Lung (tissue), 11 donors: ENCODE measurements at regions not wholly inside any gene's neighbourhood (a gene's known extent, or its start where the extent isn't known, plus 50 kb on each side); places are given as distances from the start of the nearest gene placed in this dataset.

Experiments used
- ATAC-seq: fragments of 200-7000 bp; cut with Tn5 transposase; one replicate; pipeline ENCODE4 v1.9.1; 2020; ENCODE audit warnings: moderate number of reproducible peaks; ENCODE audit not compliant: insufficient read depth, low FRiP score
- DNase-seq, 3 donors: peaks; one replicate each; pipeline ENCODE4 v3.0.0-alpha.2; 2013 to 2017
- H3K27ac ChIP-seq, 2 donors: one replicate each; pipeline ENCODE4 v1.5.1; 2013; ENCODE audit warnings: mild to moderate bottlenecking in 2 of 2, moderate library complexity in 2 of 2, control low read depth in 1 of 2, inconsistent platforms in 1 of 2, low read depth in 1 of 2, low read length in 1 of 2
- H3K27me3 ChIP-seq, 3 donors: one replicate each; pipeline ENCODE4 v1.5.1; 2013; ENCODE audit warnings: low read length in 2 of 3; ENCODE audit not compliant: control insufficient read depth in 3 of 3, insufficient read depth in 3 of 3
- H3K36me3 ChIP-seq, 4 donors: one replicate each; pipeline ENCODE4 v1.5.1; 2013; ENCODE audit warnings: low read length in 4 of 4, mild to moderate bottlenecking in 1 of 4, moderate library complexity in 1 of 4; ENCODE audit not compliant: control insufficient read depth in 4 of 4, insufficient read depth in 4 of 4
- H3K4me1 ChIP-seq, 5 donors: one replicate each; pipeline ENCODE4 v1.5.1; 2013; ENCODE audit warnings: low read length in 5 of 5, mild to moderate bottlenecking in 2 of 5, moderate library complexity in 1 of 5; ENCODE audit not compliant: control insufficient read depth in 5 of 5, insufficient read depth in 5 of 5
- H3K4me3 ChIP-seq: one replicate; pipeline ENCODE4 v1.5.1; 2013; ENCODE audit warnings: mild to moderate bottlenecking, control low read depth, moderate library complexity
- H3K9ac ChIP-seq, 2 donors: one replicate each; pipeline ENCODE4 v1.5.1; 2013; ENCODE audit warnings: low read length in 2 of 2, control low read depth in 1 of 2; ENCODE audit not compliant: insufficient read depth in 1 of 2
- H3K9me3 ChIP-seq, 4 donors: one replicate each; pipeline ENCODE4 v1.5.1; 2013; ENCODE audit warnings: low read length in 3 of 4, mild to moderate bottlenecking in 1 of 4, moderate library complexity in 1 of 4; ENCODE audit not compliant: control insufficient read depth in 4 of 4, insufficient read depth in 3 of 4
- WGBS, 2 donors: extraction: QIAGEN DNeasy Blood & Tissue Kit; methylation state at CpG; one replicate each; pipeline ENCODE4 v1.1.7; 2013; 5-methylcytosine and 5-hydroxymethylcytosine counted together
- TF ChIP-seq, protein P1 (sequence below): IDR thresholded peaks from 2 replicates; pipeline ENCODE4 v1.5.1; 2012; ENCODE audit warnings: mild to moderate bottlenecking; ENCODE audit errors: control extremely low read depth, extremely low read depth
- donor health status: control.
- donor health status: control.
- donor health status: Bipolar disorder and iron deficiency.
- donor health status: healthy.
- donor health status: DM: yes; HTN: yes; CAD: no.

DNA sequence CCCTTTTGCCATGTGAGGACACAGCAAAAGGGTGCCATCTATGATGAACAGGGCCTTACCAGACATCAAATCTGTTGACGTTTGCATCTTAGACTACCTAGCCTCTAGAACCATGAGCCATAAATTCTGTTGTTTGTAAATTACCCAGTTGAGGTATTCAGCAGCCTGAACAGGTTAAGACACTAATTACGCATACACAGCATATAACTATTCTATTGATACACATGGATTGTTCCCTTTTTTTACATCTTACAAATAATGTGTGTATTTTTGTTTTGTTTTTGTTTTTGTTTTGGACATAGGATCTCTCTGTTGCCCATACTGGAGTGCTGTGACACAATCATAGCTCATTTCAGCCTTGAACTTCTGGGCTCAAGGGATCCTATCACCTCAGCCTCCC, 255.5 kb downstream of the OPA1 start:
- Histone ChIP-seq H3K27ac (no peak overlapping the region), H3K9ac (no peak overlapping the region), H3K27me3 (no peaks in the 10 kb centered on the region), H3K4me3 (no peak overlapping the region), H3K9me3 (peaks cover 0 to 2% (median 0%) of the 10 kb centered on the region in 4 donors), H3K4me1 (peaks cover 0 to 20% (median 3%) of the 10 kb centered on the region in 5 donors), H3K36me3 (no peaks in the 10 kb centered on the region)
- TF ChIP-seq, protein P1, sequence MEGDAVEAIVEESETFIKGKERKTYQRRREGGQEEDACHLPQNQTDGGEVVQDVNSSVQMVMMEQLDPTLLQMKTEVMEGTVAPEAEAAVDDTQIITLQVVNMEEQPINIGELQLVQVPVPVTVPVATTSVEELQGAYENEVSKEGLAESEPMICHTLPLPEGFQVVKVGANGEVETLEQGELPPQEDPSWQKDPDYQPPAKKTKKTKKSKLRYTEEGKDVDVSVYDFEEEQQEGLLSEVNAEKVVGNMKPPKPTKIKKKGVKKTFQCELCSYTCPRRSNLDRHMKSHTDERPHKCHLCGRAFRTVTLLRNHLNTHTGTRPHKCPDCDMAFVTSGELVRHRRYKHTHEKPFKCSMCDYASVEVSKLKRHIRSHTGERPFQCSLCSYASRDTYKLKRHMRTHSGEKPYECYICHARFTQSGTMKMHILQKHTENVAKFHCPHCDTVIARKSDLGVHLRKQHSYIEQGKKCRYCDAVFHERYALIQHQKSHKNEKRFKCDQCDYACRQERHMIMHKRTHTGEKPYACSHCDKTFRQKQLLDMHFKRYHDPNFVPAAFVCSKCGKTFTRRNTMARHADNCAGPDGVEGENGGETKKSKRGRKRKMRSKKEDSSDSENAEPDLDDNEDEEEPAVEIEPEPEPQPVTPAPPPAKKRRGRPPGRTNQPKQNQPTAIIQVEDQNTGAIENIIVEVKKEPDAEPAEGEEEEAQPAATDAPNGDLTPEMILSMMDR: no peak
- DNase-seq (no peak), ATAC-seq (no peak)
- 96 to 97% methylated on average over 2 of the region's 2 CpGs for WGBS, 2 donors

DNA sequence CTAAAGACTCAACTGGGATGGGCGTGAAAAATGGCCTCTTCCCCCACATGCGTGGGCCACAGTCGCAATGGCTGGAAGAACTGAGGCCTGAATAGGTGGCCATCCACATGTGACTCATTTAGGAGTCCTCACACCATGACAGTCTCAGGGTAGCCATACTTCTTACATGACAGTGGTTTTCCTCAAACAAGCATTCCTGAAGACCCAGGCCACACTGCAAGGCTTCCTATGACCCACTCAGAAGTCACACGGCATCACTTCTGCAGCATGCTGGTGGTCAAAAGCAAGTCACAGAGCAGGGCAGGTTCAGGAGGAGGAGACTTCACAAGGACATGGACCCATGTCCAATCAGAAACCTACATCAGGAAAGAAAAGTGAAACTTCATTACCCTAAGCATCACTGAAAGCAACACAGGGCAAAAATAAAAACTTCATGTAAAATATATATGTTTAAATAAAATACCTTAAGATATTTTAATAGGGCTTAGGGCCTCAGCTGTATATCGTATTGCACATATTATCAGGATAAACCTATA, 257.1 kb downstream of the OPA1 start:
- Histone ChIP-seq H3K27ac (no peak overlapping the region), H3K27me3 (no peaks in the 10 kb centered on the region), H3K9ac (no peak overlapping the region), H3K9me3 (peaks cover 0 to 2% (median 0%) of the 10 kb centered on the region in 4 donors), H3K36me3 (no peaks in the 10 kb centered on the region), H3K4me1 (peaks cover 0 to 18% (median 6%) of the 10 kb centered on the region in 5 donors), H3K4me3 (no peak overlapping the region)
- DNase-seq (no peak), ATAC-seq (no peak)
- TF ChIP-seq, protein P1: no peak
- 95% methylated on average over 5 of the region's 5 CpGs for WGBS, 2 donors

DNA sequence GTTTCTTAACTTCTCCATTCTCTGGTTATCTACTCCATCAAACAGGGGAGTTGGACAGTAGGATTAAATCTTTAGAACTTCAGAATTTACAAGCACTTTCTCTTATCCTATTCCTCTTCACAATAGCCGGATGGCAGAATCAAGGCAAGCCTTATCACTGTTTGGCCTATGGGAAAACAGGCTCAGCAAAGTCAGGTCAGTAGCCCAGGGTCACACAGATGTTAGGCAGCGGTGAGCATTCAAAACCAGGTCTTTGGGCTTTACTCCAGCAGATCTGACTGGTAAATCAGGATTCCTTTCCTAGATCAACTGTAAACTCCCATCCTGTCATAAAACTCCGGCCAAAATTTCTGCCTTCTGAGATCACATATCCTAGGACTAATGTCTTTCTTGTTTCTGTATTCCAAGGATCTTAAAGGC, 258.4 kb downstream of the OPA1 start:
- Histone ChIP-seq H3K36me3 (no peaks in the 10 kb centered on the region), H3K4me1 (peaks cover 0 to 18% (median 6%) of the 10 kb centered on the region in 5 donors), H3K4me3 (no peak overlapping the region), H3K27me3 (no peaks in the 10 kb centered on the region), H3K9ac (no peak overlapping the region), H3K9me3 (peaks cover 0 to 2% (median 0%) of the 10 kb centered on the region in 4 donors), H3K27ac (no peak overlapping the region)
- ATAC-seq (no peak), DNase-seq (no peak)
- TF ChIP-seq, protein P1: no peak
- 49 to 73% methylated on average over 3 of the region's 3 CpGs for WGBS, 2 donors
